ENCODE measurements at regions not wholly inside any gene's neighbourhood (a gene's known extent, or its start where the extent isn't known, plus 50 kb on each side); places are given as distances from the start of the nearest gene placed in this dataset.

DNA sequence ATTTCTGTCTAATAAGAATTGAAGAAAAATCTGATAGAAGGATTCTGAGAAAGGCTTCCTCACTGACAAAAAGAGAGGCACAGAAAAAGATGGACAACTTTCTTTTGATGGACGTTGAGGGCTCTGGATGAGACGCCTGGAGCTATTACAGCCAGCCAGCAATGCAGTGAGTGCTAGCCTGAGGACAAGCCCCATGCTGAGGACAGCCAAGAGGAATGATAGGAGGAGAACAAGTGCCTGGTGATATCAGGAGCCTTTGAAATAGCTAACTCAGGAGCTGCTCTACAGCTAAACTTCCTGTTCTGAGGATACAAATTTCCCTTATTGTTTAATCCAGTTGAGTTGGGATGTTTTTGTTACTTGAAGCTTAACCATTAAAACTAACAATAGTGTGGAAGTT lies 212.3 kb downstream of the COG6 start:
- no peak for DNase-seq (ENCODE audit: low read depth)
- H3K4me3 ChIP-seq (ENCODE audit: low read depth, low read length), result no peak overlapping the region
- TF ChIP-seq, protein P1, sequence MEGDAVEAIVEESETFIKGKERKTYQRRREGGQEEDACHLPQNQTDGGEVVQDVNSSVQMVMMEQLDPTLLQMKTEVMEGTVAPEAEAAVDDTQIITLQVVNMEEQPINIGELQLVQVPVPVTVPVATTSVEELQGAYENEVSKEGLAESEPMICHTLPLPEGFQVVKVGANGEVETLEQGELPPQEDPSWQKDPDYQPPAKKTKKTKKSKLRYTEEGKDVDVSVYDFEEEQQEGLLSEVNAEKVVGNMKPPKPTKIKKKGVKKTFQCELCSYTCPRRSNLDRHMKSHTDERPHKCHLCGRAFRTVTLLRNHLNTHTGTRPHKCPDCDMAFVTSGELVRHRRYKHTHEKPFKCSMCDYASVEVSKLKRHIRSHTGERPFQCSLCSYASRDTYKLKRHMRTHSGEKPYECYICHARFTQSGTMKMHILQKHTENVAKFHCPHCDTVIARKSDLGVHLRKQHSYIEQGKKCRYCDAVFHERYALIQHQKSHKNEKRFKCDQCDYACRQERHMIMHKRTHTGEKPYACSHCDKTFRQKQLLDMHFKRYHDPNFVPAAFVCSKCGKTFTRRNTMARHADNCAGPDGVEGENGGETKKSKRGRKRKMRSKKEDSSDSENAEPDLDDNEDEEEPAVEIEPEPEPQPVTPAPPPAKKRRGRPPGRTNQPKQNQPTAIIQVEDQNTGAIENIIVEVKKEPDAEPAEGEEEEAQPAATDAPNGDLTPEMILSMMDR (conservative IDR thresholded peaks at IDR 0.05; ENCODE audit: low read depth, low read length), result no peak

DNA sequence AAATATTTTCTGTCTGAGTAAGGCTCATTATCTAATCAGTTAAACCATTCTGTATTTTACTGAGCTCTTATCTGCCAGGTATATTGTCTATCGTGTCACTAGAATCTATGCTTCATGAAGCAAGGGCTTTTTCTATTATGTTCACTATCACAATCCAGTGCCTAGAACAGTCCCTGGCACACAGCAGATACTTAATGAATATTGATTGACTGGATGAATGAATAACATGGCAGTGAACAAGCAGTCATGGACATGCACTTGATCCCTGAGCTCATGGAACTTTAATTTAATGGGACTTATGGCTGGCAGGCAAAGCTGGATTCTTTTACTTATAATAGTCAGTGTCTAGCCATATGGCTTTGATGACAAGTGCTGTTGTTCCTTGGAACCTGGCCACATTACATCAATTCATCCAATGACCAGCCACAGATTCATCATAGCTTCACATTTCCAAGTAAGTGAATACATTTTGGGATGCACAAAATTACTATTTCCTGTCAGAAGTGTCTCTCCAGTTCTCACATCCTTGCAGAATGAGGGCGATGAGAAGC lies 214.8 kb downstream of the COG6 start:
- DNase-seq (ENCODE audit: low read depth), result no peak
- TF ChIP-seq, protein P1 (conservative IDR thresholded peaks at IDR 0.05; ENCODE audit: low read depth, low read length), result no peak

DNA sequence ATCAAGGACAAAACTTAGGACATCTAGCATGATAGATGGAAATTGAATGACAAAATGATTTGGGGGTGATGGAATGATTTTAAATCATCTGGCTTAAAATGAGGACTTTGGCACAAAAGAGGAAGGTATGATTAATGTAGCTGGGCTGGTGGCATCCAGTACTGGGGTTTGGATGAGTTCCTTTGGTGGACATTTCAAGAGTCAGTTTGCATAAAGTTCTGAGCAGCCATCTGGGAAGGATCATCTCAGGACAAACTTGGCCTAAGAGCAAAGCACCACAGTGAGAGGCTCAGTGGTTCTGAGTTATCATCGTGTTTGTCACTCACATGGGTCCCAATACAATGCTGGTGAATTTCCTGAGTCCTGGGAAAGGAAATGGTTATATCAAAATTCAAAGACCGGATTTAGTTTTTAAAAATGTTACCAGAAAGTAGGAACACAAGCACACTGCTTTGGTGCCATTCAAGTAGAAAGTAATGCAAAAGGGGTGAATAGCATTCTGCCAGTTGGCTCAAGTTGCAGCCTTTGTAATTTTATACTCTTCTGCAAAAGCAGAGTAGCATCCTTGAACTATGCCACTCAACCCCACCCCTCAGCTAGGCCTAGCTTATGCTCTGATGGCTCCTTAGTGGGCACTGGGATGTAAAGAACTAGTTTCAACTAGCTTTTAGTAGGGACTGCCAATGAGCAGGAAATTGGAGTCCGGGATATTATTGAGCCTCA lies 219.0 kb downstream of the COG6 start:
- DNase-seq (ENCODE audit: low read depth), result no peak
- no peak overlapping the region for H3K4me3 ChIP-seq (ENCODE audit: low read depth, low read length)
- TF ChIP-seq, protein P1 (conservative IDR thresholded peaks at IDR 0.05; ENCODE audit: low read depth, low read length), result no peak

More for the DNA sequence above, 214.8 kb downstream of the COG6 start:
- H3K4me3 ChIP-seq (ENCODE audit: low read depth, low read length), result no peak overlapping the region

DNA sequence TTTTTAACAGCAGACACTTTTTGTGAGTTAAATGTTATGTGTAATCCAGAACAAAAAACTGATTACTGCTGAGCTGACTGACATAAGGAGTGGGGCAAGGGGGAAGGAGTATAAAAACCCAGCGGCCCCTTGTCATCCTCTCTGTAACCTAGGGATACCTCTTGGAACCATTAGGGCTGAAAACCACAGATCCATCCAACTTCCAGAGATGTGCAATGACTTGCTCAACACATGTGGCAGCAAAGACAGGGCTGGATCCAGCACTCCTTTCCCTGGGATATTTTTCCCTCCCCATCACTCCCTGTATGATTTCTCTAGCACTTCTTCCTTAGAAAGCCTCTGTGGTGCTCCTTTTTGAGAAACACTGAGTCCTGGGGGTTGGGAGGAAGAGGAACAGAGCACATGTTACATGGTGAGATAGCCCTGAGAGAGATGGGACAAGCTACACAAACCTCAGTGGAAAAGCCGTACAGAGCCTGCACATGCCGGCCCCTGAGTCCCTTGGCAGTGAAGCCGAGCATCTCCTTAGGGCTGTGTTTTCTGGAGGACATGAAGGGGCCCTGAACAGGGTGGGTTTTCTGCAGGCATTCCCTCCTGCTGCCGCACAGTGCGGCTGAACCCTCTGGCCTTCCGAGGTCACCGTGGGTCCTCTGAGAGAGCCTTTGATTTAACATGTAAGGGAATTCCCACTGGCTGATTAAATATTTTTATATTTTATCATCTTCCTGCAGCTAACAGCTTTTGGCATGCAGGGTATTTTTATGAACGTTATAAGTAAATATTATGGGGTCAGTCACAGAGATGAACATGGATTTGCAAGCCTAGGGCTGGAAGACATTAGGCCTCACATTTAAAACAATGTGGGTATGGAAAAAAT lies 219.9 kb downstream of the COG6 start:
- no peak for DNase-seq (ENCODE audit: low read depth)
- TF ChIP-seq, protein P1 (conservative IDR thresholded peaks at IDR 0.05; ENCODE audit: low read depth, low read length), result no peak
- no peak overlapping the region for H3K4me3 ChIP-seq (ENCODE audit: low read depth, low read length)

DNA sequence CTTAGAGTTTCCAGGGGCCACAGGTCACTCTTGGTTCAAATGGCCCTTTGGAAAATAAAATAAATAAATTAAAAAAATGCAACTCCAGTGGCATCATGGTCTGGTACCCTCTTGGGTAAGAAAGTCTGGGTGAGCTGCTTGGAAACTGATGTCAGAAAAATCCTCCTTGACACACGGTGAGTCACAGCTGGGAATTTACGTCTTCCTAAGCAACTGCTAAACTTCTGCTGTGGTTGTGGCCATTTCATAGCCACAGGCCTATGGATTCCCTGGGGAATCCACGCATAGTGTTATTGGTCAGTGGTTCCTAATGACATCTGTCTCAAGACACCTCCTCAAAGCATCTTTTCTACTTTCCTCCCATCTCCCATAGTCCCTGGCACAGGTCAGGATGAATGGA lies 220.8 kb downstream of the COG6 start:
- H3K4me3 ChIP-seq (ENCODE audit: low read depth, low read length), result no peak overlapping the region
- peak; percentile 95 for DNase-seq (ENCODE audit: low read depth)

DNA sequence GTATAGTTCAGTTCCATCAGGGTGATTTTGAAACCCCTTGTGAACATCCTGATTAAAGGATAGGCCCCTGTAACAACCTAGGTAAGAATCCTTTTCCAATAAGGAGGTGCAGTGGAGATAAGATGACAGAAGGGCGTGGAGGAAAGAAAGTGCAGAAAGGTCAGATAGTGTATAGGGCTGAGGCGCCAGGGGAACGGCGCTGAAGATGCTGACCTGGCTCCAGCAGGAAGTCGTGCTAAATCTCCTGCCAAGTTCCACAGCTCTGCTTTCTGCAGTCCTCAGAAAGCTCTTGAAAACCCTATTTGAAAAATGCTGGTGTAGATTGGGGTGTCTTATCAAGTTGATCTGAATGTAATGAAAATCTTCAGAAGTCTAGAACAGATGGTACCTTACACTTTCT lies 221.7 kb downstream of the COG6 start:
- TF ChIP-seq, protein P1 (conservative IDR thresholded peaks at IDR 0.05; ENCODE audit: low read depth, low read length), result no peak
- no peak overlapping the region for H3K4me3 ChIP-seq (ENCODE audit: low read depth, low read length)
- no peak for DNase-seq (ENCODE audit: low read depth)

More for the DNA sequence above, 220.8 kb downstream of the COG6 start:
- TF ChIP-seq, protein P1 (conservative IDR thresholded peaks at IDR 0.05; ENCODE audit: low read depth, low read length), result no peak

Data from choroid plexus epithelial cell (primary cell).